Activated effector memory CD4-positive, alpha-beta T cell treated with anti-CD3 and anti-CD28 coated beads, Interleukin-2, amount 50 U/mL, for 16 hours (primary cell): ENCODE measurements at regions not wholly inside any gene's neighbourhood (a gene's known extent, or its start where the extent isn't known, plus 50 kb on each side); places are given as distances from the start of the nearest gene placed in this dataset.

Source experiments
- DNase-seq: peaks from one replicate; pipeline ENCODE4 v3.0.0-alpha.2; 2020

- no peak for DNase-seq
Measured at GRCh38 chr12:107449891-107450290, 235.7 kb upstream of the PWP1 start.

DNA sequence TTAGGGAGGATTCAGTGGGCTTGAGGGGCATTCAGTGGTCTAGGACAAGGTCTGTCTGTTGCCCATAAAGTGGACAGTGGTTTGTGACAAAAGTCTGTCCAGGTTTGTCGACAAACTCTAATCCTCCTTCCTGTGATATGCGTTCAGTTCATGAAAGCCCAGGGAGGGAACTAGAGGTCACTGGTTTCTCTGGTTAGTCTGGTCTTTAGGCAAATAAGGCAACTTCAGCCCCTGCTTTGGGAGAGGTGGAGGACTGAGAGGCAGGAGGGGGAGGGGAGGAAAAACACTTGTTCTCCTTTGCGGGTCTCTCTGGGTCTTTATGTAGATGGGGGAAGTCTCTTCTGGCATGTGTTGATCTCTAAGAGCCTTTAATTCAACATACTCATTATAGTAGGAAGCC, 235.1 kb upstream of the PWP1 start:
- no peak for DNase-seq

- no peak for DNase-seq
Measured at GRCh38 chr12:107451246-107451645, 234.4 kb upstream of the PWP1 start.

- DNase-seq: no peak
Measured at GRCh38 chr12:107454109-107454830, 231.3 kb upstream of the PWP1 start.

- no peak for DNase-seq
Measured at GRCh38 chr12:107457362-107457935, 228.2 kb upstream of the PWP1 start.

DNA sequence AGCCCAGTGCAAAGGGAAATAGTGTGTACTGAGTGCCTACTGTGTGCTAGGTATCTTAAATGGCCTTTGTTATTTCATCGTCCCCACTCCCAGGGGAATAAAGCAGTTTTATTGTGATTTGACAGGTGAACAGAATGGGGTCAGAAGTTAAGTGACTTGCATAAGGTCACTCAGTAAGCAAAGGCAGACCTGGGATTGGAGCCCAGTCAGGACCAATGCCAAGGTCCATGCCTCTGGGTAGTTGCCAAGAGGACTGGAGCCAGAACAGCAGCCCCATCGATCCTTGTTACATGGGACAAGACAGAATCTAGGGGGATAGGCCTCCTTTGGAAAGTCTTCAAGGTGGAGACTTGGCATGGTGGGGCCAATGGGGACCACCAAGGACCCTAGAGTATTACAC, 227.4 kb upstream of the PWP1 start:
- no peak for DNase-seq

GRCh38 chr12:107458990-107459389, 226.6 kb upstream of the PWP1 start:
- DNase-seq: no peak

- no peak for DNase-seq
Measured at GRCh38 chr12:107459641-107460040, 226.0 kb upstream of the PWP1 start.

DNA sequence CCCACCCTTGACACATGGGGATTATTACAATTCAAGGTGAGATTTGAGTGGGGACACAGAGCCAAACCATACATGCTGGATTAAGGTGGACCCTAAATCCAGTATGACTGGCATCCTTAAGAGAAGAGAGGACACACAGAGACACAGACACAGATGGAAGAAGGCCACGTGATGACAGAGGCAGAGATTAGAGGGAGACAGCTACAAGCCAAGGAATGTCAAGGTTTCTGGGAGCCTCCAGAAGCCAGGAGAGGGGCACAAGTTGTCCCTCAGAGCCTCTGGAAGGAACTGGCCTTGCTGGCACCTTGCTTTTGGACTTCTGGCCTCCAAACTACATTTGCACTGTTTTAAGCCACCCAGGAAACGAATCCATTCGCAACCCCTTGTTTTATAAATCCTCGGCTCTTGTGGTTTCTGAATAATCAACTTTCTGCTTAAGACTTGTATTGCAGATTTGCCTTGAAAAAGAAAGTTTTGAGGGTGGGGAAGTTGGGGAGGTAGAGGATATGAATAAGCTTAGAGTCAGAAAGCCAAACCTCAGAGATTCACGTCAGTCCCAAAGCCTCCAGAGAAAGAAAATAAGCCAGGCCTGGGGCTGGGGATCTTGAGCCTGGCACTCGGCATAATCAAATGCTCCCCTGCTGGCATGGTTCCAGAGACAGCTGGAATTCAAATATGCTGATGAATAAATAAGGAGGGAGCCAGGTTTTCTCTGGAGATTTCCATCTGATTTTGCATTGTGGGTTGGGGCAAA, 224.2 kb upstream of the PWP1 start:
- no peak for DNase-seq

- DNase-seq: no peak
Measured at GRCh38 chr12:107462428-107463332, 222.9 kb upstream of the PWP1 start.

- no peak for DNase-seq
Measured at GRCh38 chr12:107464644-107465043, 221.0 kb upstream of the PWP1 start.

GRCh38 chr12:107465625-107466024, 220.0 kb upstream of the PWP1 start:
- no peak for DNase-seq

GRCh38 chr12:107467716-107468115, 217.9 kb upstream of the PWP1 start:
- DNase-seq: no peak

- DNase-seq: no peak
Measured at GRCh38 chr12:107468182-107468581, 217.4 kb upstream of the PWP1 start.

DNA sequence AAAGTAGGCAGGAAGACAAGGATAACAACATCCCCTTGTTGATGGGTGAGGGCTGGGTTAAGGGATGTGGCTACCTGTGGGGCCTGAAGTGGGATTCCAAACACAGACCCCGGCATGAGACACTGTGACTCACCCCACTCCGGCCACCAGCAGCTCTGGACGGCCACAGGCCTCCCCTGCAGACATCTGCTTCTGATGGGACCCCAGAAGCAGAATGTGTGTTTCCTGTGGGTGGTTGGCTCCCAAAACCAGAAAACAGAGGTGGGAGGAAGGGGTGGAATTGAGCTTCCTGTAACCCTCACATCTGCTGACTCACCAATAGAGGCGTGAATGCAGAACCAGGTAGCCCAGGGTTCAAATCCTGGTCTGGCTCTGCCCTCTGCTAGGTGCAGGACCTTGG, 216.6 kb upstream of the PWP1 start:
- no peak for DNase-seq

GRCh38 chr12:107470645-107471044, 215.0 kb upstream of the PWP1 start:
- DNase-seq: peak; percentile 12

DNA sequence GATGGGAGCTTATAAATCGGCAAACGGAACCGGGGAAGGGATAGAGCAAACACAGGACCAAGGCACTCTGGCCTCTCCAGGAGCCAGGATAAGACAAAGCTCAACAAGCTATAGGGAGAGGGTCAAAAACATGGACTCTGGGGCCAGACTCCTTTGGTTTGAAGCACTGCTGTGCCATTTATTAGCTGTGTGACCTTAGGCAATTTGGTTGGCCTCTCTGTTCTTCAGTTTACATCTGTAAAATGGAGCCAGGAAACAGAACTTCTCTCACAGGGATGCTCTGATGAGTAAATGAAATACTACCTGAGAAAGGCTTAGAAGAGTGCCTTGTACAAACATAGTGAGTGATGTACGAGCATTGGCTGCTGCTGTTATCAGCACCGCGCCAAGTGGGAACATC, 213.3 kb upstream of the PWP1 start:
- DNase-seq: peak; percentile 13

GRCh38 chr12:107474099-107474498, 211.5 kb upstream of the PWP1 start:
- no peak for DNase-seq

DNA sequence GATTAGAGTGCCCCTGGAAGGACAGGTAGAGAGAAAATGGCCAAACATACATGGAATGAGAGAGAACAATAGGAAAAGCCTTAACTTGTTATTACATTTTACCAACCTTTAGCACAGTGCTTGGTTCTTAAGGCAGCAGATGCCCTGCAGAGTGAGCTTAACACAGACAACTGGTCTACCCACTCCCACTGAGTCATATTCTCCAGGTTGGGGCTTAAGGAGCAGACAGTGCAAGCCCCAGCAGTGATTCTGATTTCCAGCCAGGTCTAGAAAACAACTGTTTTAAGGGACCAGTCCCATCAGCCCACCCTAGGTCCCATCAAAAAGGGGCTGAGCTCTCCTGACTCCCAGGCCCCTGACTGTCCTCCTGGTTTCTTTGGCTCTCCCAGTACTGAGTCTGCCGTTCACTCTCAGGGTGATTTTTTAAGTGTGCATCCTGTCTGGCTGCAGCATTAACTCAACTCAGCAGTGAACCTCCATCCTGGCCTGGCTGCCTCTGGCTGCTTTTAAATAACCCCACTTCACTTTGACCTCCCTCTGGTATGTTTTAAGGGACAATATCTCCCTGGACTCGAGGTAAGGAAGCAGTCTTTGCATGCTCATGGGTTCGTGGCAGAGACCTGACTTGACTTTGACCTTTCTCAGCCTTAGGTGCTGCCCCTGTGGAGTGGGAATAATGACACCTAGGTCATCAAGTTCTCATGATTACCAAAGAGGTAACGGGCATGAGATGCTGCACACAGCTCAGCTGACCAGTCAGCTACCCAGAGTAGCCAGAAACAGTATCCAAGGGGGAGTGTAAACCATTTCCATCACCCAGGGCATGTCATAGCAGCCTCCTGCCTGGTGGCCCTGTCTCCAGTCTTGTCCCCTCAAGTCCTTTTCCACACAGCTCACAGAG, 210.7 kb upstream of the PWP1 start:
- no peak for DNase-seq

- DNase-seq: no peak
Measured at GRCh38 chr12:107475900-107476299, 209.7 kb upstream of the PWP1 start.

DNA sequence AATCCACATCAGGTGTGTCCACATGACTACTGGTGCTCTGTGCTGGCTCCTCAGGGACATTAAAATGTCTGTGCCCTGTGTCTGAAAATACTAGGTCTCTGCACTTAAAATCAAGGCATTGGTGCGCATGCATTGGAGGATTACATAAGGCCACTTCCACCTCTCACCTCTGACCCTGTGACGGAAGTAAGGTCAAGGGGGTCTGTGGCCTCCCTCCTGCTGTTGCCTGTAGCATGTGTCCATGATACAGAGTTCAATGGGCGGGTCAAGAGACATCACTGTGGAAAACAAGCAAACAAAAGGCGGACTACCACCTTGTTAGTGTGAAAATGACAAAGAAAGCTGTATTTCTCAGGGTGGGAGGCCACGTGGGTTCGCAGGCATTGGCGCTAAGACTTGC, 208.6 kb upstream of the PWP1 start:
- DNase-seq: peak; percentile 10
